IPS DF 19.7 (cell line): ENCODE measurements at regions not wholly inside any gene's neighbourhood (a gene's known extent, or its start where the extent isn't known, plus 50 kb on each side); places are given as distances from the start of the nearest gene placed in this dataset.
A peak's percentile ranks its signal among the peaks of the same experiment; 100 is the strongest.

Source experiments
- DNase-seq: peaks from one replicate; pipeline ENCODE4 v3.0.0-alpha.2; 2013; ENCODE audit warnings: low read depth, low spot score

DNA sequence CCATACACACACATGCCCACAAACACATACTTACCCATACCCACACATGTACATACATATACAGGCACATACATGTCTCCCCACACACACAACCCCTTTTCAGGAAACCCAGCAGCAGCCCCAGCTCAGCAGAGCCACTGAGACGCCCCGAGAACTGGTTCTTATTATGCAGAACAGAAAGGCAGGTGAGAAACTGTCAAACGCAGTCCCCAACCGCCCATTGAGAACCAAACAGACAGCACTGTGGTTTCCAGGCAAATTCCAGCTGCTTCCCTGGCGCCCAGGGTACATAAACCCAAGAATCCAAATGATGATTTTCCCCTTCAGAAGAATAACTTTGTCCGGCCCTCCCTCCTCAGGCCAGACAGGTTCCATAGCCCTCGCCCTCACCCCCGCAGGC lies 366.6 kb upstream of the ZMIZ1 start:
- DNase-seq: no peak

DNA sequence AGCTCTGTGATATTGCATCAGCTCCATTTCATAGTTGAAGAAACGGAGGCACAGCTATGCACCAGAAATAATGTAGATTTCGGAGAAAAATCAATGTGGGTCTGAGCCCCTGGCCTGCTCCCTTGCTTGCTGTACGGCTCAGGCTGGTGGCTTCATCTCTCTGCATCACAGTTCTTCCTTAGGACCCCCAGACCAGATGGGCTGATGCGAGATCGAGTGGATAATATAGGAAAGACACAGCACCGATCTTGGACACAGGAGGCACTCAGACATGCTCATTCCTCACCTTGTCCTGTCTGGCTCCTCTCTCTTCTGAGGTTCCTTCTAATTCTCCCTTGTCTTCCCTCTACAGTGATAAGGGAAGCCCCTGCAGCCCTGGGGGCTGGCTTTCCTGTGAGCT lies 365.9 kb upstream of the ZMIZ1 start:
- no peak for DNase-seq

DNA sequence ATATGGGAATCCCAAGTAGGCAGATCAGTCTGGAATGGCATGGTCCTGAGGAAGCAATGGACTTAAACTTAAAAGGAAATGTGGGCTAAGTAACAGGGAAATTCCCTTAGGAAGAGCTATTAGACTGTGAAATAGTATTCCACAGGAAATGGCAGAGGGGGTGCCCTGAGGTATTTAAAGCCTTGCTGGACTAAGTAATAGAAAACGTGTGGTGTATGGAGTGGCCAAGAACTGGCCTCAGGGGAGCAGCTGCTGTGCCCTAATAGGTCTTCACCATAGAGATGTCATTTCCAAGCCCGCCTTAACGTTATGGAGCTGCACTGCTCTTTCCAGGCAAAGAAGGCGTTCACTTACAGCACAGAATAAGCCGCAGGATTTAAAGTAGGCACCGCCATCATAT lies 365.2 kb upstream of the ZMIZ1 start:
- DNase-seq: no peak

DNA sequence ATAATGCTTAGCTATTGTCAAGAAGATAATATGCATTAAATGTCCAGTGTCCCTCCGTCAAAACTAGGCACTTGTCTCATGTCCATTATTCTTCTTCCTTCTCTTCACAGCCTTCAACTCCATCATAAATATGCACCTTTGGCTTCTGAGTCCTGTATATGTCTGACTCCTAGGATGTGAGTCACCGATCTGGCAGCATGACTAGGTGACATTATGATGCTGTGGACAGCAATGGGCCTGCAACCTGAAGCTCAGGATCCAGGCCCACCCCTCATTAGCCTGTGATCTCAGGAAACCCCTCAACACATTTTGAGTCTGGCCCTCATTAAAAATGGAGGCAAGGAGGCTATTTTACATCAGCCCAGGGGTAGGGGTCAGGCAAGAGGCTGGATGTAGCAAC lies 362.5 kb upstream of the ZMIZ1 start:
- no peak for DNase-seq

DNA sequence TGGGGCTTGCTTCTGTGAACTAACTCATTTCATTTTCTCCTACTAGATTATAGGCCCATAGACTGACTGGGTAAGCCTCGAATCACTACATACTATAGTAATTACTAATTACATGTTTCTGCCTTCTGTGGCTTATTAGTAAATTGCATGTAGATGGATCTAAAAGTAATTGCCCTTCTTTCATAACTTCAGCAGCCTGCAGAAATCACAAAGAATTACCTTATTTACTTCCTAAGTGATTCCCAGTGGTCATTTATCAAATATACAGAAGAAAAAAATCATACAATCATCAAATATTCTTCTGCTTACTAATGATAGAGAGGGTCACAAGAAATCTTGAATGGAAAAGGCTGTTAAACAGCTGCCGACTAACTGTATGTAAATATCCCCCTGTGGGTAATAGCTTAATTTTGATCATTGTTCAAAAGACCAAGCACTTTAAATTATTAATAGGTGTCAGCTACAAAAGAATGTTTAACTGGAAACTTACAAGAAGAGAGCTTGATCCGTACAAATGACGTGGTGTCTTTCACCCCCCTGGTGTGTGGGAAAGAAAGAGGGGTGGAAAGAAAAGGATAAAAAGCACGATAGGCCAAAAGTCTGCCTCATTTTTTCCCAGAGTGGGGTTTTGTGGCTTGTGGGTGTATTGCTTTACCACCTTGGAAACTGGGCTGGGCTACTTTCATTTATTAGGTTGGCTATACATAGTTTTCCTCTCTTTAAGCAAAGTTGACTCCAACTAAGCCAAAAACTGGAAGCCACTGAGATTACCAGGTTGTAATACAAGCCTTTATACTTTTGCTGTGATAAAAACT lies 361.8 kb upstream of the ZMIZ1 start:
- no peak for DNase-seq

DNA sequence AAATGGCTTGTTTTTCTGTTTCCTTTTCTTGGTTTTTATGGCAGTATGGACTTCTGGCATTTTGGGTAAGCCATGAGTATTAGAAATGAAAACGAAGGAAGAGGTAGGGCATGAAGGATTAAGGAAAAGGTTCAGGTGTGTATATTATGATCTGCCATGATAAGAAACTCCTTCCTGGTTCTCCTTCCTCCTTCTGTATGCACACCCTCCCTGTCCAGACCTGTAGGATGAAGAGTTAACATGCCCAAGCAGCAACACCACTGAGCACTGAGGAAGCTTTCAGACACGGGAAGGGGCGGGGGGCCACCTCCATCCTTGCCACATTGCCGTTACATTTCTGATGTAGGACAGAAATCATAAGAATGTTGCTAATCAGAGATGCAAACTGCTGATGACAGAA lies 361.0 kb upstream of the ZMIZ1 start:
- DNase-seq: no peak

DNA sequence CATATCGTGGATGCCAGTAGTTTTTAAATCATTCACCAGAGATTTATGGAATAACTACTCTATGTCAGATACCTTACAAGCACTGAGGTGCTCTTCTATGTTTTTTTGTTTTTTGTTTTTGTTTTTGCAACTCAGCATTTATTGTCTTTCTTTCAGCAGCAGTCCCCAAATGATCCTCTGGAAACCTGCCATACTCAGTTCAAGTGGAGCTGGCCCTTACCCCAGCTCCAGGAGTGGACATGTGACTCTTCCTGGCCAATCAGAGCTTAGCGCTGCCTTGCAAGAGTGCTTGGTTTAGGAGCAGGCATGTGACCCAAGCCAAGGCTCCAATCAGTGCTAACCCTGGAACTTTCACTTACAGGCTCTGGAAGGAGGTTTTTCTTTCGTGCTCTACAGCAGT lies 356.6 kb upstream of the ZMIZ1 start:
- peak; percentile 5 for DNase-seq

DNA sequence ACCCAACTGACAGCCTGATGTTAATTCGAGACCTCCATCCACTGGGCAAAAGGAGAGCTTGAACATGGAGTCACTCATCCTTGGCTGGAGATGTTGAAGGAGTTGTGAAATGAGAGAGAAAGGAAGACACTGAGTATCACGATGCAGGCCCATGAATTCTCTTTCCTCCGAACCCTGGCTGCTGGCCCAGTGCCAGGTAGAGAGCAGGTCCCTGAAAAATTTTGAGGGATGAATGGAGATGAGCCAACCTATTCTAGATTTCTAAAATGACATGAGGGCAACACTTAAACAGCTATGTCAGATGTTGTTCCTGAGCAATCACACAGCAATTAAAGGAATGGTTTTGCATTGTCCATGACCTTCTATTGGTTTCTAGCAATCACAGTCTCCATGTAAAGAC lies 355.1 kb upstream of the ZMIZ1 start:
- no peak for DNase-seq

DNA sequence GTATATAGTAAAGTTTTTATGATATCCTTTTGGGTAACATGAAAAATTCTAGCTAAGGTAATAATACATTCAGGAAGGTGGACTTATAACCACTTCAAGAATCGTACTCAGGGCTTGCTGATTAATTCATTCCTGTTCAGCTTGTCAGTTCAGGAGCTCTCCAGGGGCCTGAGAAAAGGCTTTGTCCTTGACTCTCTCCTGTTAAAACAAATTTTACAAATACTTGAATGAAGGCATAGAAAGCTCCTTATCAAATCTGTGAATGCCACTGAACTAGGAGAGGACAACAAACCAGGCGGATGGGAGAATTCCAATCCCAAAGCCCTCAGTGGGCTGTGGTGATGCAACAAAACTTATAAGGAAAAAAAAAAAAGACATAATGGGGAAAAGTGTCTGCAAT lies 354.5 kb upstream of the ZMIZ1 start:
- no peak for DNase-seq

DNA sequence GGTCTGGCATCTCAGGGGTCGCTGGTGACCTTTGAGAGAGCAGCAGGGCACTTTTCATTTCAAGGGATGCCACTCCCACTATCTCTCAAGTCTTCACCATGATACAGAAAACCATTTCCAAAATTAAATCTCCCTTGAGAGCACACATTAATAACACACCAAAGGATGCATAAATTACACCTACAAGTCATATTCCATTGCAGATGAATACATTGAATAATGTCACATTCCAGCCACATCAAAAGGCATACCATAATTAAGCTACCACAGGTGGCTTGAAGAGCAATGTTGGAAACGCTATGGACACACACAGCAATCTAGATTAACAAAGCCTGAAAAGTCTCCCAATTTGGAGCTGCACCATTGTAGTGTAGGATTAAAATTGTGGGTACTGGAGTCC lies 353.3 kb upstream of the ZMIZ1 start:
- DNase-seq: no peak

DNA sequence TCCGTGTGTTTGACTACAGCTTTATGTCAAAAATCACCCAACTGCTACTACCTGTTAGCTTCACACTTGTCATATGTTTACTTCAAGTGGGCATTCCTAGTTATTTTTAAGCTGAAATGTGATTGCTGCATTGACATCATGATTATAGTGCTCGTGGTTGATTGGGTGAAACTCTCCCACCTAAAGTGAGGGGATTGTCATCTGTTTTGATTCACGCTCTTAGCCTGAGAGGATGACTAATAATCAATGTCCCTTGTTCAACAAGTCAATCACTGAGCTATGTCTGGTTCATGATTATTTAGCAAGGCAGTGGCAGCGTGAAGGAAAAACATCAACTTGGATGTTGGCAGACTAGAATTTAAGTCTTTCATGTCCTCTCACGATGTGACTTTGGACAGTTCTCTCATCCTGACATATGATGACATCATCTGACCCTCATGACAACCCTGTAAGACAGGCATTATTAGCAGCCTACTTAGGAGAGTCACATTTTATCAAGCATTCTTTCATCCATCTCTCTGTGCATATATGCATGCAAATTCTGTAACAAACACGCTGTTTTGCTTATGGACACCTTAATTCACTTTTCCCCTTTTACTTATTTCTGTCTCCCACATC lies 352.6 kb upstream of the ZMIZ1 start:
- DNase-seq: no peak

DNA sequence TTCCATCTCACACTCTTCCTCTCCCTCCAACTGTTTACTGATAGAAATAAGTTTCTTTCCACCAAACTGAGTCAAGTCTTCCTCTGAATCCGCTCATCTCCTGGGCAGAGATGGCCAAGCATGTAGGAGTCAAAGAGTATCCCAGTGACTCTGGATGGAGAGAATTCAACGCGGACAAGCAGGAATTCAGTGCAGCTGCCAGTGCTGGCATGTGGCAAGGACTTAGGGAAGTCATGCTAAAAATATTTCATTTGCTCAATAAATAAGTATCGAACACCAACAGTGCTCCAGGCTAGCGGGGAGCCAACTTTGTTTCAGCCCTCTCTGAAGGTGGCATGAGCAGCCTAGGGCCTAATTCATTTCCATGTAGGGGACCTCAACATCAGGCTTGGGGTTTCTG lies 351.6 kb upstream of the ZMIZ1 start:
- no peak for DNase-seq

DNA sequence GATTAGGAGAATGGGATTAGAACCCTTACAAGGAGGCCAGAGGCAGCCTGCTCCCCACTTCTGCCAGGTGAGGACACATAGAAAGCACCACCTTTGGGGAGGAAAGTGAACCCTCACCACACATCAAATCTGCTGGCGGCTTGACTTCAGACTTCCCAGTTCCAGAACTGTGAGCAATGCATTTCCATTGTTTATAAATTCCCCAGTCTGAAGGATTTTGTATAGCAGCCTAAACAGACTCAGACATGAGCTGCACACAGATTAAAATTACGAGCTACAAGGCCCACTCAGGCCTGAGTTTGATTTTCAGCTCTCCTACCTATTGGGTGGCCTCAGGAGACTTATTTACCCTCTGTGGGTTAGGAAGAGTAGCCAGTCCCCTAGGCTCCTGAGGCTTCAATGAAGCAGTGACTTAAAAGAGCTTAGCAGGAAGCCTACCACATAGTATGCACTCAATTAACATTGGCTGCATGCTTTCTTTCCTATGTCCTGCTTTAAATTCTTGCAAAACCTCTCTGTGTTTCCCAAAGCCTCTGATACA lies 350.7 kb upstream of the ZMIZ1 start:
- no peak for DNase-seq

DNA sequence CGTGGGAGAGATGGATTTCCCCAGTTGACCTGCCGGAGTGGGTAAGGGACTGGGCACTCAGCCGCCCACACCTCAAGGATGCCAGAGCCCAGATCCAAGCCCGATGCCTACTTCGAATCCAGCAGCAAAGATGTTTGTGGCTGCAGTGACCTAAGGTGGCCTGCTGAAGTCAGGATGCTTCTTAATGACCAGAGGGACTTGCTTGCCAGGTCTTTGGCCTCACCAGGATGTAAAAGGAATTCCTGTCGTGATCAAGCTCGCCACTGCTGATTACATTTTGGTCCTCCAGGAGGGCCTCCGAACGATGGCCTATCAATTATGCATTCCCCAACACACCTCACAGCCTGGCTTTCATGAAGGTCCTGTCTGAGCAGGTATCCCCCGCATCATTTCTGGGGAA lies 349.5 kb upstream of the ZMIZ1 start:
- no peak for DNase-seq

DNA sequence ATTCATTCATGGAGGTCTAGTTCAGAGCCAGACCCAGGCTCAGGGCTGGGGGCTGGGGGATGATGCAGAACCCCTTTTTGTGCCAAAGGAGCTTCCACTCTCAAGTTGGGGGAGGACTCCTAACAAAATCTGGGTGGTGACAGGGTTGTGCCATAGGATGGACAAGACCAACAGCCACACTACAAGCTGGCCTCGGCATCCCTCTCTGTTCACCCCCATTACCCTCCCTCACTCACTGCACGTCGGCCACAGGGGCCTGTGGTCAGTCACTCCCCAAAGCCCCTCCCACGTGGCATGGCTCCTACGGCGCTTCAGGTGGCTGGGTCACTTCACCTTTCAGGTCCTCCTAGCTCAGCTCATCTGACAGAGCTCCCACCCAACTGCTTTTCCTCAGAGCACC lies 348.7 kb upstream of the ZMIZ1 start:
- DNase-seq: no peak

DNA sequence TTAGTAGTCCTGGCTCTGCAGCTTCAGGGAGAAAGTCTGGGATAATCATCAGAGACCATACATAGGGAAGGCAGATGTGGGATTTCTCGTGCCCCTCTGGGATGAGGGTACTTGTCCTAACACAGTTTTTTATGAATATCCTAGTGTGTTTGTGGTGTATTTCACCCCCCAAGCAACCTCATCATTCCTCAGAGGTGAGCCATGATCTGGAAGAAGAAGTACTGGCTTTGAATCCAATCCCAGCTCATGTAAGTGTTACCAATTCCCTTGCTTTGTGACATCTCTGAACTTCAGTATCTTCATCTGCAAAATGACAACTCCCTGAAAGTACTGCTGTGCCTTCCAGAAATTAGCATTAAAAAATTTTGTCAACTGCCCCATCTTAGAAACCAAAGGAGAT lies 347.5 kb upstream of the ZMIZ1 start:
- no peak for DNase-seq

DNA sequence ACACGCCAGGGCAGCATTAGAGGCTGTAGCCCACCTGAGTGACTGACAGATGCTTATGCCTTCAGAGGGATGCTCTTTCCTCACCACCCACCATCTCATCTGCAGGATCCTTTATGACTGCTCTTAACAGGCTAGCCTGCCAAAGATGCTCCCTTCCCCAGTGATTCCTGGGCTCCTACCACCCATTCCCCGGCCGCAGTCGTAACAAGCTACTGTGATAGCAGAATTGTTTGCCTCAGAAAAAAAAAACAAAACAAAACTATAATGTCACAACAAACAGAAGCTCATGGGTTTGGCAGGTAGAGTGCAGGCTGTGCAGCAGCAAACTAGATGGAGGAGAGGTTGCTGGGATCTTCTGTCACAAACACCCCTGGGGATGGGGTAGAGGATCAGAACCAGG lies 343.9 kb upstream of the ZMIZ1 start:
- no peak for DNase-seq

DNA sequence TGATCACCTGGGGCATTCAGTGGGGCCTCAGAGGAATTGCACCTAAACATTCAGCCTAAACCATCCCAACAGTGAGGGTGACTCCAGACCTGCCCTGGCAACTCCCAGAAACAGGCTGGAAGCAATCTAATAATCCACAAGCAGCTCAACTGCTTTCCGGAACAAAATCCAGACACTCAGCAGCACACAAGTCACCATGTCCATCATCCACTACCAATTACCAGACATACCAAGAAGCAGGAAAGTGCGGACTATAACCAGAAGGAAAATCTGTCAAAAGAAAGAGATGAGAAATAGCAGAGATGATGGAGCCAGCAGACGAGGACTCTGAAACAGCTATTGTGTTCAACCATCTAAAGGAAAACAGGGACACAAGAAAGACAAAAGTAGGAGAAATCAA lies 342.6 kb upstream of the ZMIZ1 start:
- DNase-seq: no peak

DNA sequence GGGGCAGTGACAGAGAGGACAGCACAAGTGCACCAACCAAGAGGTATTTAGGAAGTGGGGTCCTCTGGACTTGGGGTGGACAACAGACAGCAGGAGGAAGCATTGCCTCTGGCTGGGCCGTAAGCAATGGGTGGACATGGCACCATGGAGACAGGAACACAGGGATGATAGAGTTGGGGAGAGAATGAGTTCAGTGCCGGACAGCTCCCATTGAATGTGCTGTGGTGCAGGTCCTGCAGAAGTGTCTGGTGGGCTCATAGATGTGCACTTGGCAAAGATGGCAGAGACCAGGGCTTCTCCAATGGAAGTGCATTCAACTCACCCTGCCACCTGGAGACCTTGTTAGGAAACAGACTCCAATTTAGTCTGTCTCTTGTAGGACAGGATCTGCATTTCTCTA lies 341.5 kb upstream of the ZMIZ1 start:
- no peak for DNase-seq

DNA sequence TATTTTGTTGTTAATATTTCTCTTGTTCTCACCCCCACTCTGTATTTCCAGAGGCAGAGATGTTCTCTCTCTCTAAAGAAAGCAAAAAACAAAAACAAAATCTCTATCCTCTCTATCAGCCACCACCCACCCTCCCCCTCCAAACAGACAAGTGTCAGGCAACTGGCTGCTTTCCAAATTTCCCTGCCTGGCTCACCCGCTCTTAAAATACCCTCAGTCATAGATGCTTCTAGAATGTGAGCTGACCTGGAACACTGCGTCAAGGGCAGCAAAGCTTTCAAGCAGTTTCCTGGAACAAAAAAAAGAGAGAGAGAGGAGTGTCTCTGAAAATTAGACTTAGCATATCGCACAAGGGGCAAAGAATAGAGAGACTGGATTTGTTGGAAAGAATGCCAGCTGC lies 341.0 kb upstream of the ZMIZ1 start:
- no peak for DNase-seq

DNA sequence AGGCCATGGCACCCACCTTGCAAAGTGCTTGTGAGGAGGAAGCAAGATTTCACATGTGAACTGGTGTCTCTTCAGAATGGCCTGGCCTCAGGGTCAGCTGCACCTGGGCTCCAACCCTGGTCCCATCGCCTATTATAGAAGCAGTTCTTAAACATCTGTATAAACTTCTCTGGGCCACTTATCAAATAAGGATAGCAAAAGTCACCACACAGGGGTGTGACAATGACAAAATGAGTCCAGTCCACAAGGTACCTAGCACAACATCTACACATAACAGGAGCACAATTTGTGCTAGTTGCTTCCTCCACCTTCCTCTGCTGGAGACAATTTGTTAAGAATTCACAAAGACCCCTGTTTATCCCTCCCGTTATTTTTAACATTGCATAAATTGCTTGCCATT lies 340.6 kb upstream of the ZMIZ1 start:
- DNase-seq: no peak

DNA sequence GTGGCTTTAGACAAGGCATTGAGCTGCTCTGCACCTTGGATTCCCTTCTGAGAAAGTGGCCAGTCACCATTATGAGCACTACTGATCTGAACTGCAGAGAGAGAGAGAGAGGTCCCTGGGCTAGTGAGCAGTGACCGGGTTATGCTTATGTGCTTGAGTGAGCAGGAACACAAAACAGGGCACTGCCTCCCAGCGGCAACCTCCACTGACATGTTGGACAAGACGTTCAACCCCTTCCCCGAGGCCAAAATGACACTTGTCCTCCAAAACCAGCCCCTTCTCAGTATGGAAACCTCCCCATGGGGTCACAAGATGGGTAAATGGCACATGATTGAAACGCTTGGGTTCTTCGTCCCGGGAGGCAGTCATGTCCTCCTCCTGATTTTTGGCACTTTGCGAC lies 339.4 kb upstream of the ZMIZ1 start:
- no peak for DNase-seq

DNA sequence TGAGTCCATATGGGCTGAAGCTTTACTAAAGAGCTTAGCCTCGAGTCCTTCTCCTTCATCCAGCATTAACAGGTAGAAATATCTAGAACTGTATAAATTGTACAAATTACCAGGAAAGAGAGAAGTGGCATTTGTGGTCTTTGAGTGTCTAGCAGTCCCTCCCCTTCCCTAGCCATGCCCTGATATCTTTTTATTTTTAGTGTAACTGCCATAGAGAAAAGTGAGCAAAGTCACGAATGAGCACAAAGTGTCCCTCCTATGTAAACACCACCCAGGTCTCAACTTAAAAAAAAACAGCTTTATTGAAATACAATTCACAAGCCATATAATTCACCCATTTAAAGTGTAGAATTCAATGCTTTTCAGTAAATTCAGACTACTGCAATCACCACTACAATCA lies 339.0 kb upstream of the ZMIZ1 start:
- DNase-seq: no peak
